ENCODE measurements at regions not wholly inside any gene's neighbourhood (a gene's known extent, or its start where the extent isn't known, plus 50 kb on each side); places are given as distances from the start of the nearest gene placed in this dataset.

- H3K4me3 ChIP-seq = 0 out of 2 replicates have a peak overlapping the region, but pooled peaks have one; percentile 42
- H3K4me1 ChIP-seq = peaks cover 100% of the 10 kb centered on the region
- H3K4me2 ChIP-seq = peak overlapping the region; percentile 95
- H3K9ac ChIP-seq = peak overlapping the region; percentile 64; the same call in 1 of the 2 replicates
- H3K27me3 ChIP-seq = no peaks in the 10 kb centered on the region
- H3K9me3 ChIP-seq = no peaks in the 10 kb centered on the region
- H4K20me1 ChIP-seq = no peaks in the 10 kb centered on the region
- H3K27ac ChIP-seq = peak overlapping the region; percentile 84
- no peaks in the 10 kb centered on the region for H3K36me3 ChIP-seq
- TF ChIP-seq Cebpa-rat (IDR thresholded peaks at IDR 0.05) = no peak
Observed at GRCh38 chr15:99447497-99448371, 118.0 kb upstream of the MEF2A start.

DNA sequence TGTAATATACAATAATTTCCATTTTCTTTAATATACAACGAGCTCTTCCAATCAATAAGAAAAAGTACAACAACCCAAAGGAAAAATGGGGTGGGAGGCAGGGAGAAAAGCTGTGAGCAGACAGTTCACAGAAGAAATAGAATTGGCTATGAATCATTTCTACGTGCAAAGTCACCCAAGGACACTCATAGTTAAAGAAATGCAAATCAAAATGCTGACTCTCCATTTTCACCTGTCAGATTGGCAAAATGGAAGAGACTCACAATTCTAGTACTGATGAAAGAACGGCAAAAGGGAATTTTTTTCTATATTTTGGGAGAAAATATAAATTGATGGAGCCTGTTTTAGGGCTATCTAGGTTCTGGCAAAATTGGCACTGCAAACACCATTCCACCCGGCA lies 116.3 kb upstream of the MEF2A start:
- no peak for TF ChIP-seq Cebpa-rat (IDR thresholded peaks at IDR 0.05)
- H3K27me3 ChIP-seq = no peaks in the 10 kb centered on the region
- H3K36me3 ChIP-seq = no peaks in the 10 kb centered on the region
- no peak overlapping the region for H3K4me2 ChIP-seq
- no peak overlapping the region for H3K27ac ChIP-seq
- H3K9me3 ChIP-seq = no peaks in the 10 kb centered on the region
- H3K4me1 ChIP-seq = peaks cover 100% of the 10 kb centered on the region
- H3K4me3 ChIP-seq = no peak overlapping the region
- no peak overlapping the region for H3K9ac ChIP-seq
- H4K20me1 ChIP-seq = no peaks in the 10 kb centered on the region

GRCh38 chr15:99450896-99451358 lies 114.9 kb upstream of the MEF2A start:
- TF ChIP-seq Cebpa-rat (IDR thresholded peaks at IDR 0.05) = peak; percentile 53; the same call in 1 of the 2 replicates
- Histone ChIP-seq H3K36me3 (no peaks in the 10 kb centered on the region), H3K4me3 (no peak overlapping the region), H4K20me1 (no peaks in the 10 kb centered on the region), H3K4me2 (peak overlapping the region; percentile 94), H3K9me3 (no peaks in the 10 kb centered on the region), H3K27me3 (no peaks in the 10 kb centered on the region), H3K4me1 (peaks cover 100% of the 10 kb centered on the region), H3K9ac (peak overlapping the region; percentile 69; the same call in 1 of the 2 replicates), H3K27ac (peak overlapping the region; percentile 91)

GRCh38 chr15:99451484-99451883 lies 114.3 kb upstream of the MEF2A start:
- peaks cover 100% of the 10 kb centered on the region for H3K4me1 ChIP-seq
- no peaks in the 10 kb centered on the region for H3K27me3 ChIP-seq
- H3K9me3 ChIP-seq = no peaks in the 10 kb centered on the region
- H3K36me3 ChIP-seq = no peaks in the 10 kb centered on the region
- H3K27ac ChIP-seq = peak overlapping the region; percentile 91
- no peak for TF ChIP-seq Cebpa-rat (IDR thresholded peaks at IDR 0.05)
- H3K4me3 ChIP-seq = no peak overlapping the region
- peak overlapping the region; percentile 69 for H3K9ac ChIP-seq
- H4K20me1 ChIP-seq = no peaks in the 10 kb centered on the region
- peak overlapping the region; percentile 94 for H3K4me2 ChIP-seq

- peak overlapping the region; percentile 94 for H3K4me2 ChIP-seq
- H4K20me1 ChIP-seq = no peaks in the 10 kb centered on the region
- peaks cover 100% of the 10 kb centered on the region for H3K4me1 ChIP-seq
- no peaks in the 10 kb centered on the region for H3K27me3 ChIP-seq
- H3K9ac ChIP-seq = peak overlapping the region; percentile 69
- peaks cover 3% of the 10 kb centered on the region for H3K9me3 ChIP-seq
- H3K27ac ChIP-seq = peak overlapping the region; percentile 91
- H3K4me3 ChIP-seq = no peak overlapping the region
- no peak for TF ChIP-seq Cebpa-rat (IDR thresholded peaks at IDR 0.05)
- H3K36me3 ChIP-seq = no peaks in the 10 kb centered on the region
Observed at GRCh38 chr15:99452010-99452409, 113.8 kb upstream of the MEF2A start.

DNA sequence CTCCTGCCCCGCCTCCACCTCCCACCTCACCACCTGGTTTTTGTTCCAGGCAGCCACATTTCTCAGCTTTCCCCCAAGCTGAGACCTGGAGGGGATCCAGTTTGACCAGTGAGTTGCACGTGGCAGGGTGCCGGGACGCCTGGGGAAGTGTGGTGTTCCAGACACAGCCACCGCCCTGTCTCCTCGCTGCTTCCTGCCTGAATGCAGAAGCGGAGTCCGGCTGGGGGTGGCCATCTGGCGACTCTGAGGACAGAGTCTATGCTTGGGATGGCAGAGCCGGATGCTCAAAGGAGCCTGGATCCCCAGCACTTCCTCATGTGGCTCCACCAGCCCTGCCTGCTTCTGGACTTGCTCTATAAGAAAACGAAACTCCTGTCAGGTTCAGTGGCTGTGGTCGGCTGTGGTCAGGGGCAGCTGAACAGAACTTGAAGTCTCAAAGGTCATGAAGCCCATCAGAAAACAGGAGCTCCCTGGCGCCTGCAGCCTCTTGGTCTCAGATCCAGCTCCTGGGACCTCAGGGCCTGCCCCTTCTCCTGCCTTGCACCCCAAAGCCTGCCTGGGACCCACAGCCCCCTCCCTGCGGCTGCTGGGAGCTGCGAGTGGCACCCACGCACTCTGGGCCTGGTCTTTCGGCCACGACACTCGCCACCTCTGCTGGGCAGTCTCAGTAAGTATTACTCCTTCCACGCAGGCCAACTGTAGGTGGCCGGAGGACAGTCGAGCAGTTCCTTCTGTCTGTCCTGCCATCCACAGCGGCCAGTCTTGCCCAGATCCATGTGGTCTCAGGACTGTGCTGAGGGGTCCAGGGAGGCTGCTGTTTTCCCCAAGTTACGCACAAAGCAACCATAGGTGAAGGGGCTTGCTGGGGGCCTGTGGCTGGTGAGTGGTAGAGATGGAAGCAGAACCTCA lies 112.8 kb upstream of the MEF2A start:
- Histone ChIP-seq H3K27me3 (no peaks in the 10 kb centered on the region), H3K4me1 (peaks cover 92% of the 10 kb centered on the region), H3K27ac (peak overlapping the region; percentile 91), H3K4me2 (peak overlapping the region; percentile 94), H3K36me3 (no peaks in the 10 kb centered on the region), H3K9me3 (peaks cover 11% of the 10 kb centered on the region), H4K20me1 (no peaks in the 10 kb centered on the region), H3K9ac (peak overlapping the region; percentile 69), H3K4me3 (peak overlapping the region; percentile 25)
- no peak for TF ChIP-seq Cebpa-rat (IDR thresholded peaks at IDR 0.05)

DNA sequence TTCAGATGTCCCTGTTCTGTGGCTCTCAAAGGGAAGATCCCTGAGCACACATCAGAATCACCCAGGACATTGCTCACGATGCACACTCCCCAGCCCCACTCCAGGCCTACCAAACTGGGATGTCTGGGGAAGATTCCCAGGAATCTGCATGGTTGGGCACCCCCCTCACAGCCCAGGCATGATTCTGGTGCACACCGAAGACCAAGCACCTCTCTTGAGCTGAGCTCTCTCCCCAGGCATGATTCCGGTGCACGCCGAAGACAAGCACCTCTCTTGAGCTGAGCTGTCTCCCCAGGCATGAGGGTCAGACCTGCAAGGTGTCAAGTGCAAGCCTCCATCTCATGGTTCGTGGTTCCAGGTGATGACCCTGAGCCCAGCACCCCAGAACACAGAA lies 112.2 kb upstream of the MEF2A start:
- H3K36me3 ChIP-seq = no peaks in the 10 kb centered on the region
- no peak overlapping the region for H3K4me3 ChIP-seq
- H3K4me2 ChIP-seq = peak overlapping the region; percentile 94
- H3K9me3 ChIP-seq = peaks cover 16% of the 10 kb centered on the region
- peak overlapping the region; percentile 69; the same call in 1 of the 2 replicates for H3K9ac ChIP-seq
- peak overlapping the region; percentile 91 for H3K27ac ChIP-seq
- no peak for TF ChIP-seq Cebpa-rat (IDR thresholded peaks at IDR 0.05)
- no peaks in the 10 kb centered on the region for H3K27me3 ChIP-seq
- no peaks in the 10 kb centered on the region for H4K20me1 ChIP-seq
- H3K4me1 ChIP-seq = peaks cover 85% of the 10 kb centered on the region

- Histone ChIP-seq H3K4me2 (peak overlapping the region; percentile 94), H3K4me3 (no peak overlapping the region), H3K9ac (peak overlapping the region; percentile 47), H3K4me1 (peaks cover 79% of the 10 kb centered on the region), H4K20me1 (no peaks in the 10 kb centered on the region), H3K9me3 (peaks cover 16% of the 10 kb centered on the region), H3K27ac (peak overlapping the region; percentile 91), H3K27me3 (no peaks in the 10 kb centered on the region), H3K36me3 (no peaks in the 10 kb centered on the region)
- TF ChIP-seq Cebpa-rat (IDR thresholded peaks at IDR 0.05) = no peak
Observed at GRCh38 chr15:99454107-99454809, 111.5 kb upstream of the MEF2A start.

Measured in BLaER1 (cell line).